Cardiac muscle cell (in vitro differentiated cells and primary cell): ENCODE measurements at regions not wholly inside any gene's neighbourhood (a gene's known extent, or its start where the extent isn't known, plus 50 kb on each side); places are given as distances from the start of the nearest gene placed in this dataset.

Source experiments
- DNase-seq, 2 donors: peaks; one replicate each; pipeline versions ENCODE4 v3.0.0 to v3.0.0-alpha.2; 2010 to 2017; ENCODE audit warnings: low read depth in 1 of 2, low spot score in 1 of 2
- H3K27ac ChIP-seq: fragments of 200-600 bp; sonication (generic); 2 replicates; pipeline ENCODE4 v1.5.1; 2016
- H3K27me3 ChIP-seq: fragments of 200-600 bp; sonication (generic); 2 replicates; pipeline ENCODE4 v1.6.0; 2016; ENCODE audit warnings: control low read depth
- H3K36me3 ChIP-seq: fragments of 200-600 bp; sonication (generic); 2 replicates; pipeline ENCODE4 v1.5.1; 2016; ENCODE audit warnings: control low read depth
- H3K4me1 ChIP-seq: fragments of 200-600 bp; sonication (generic); 2 replicates; pipeline ENCODE4 v1.8.1; 2017; ENCODE audit warnings: low read depth, mild to moderate bottlenecking, mixed run types
- H3K4me3 ChIP-seq: fragments of 200-600 bp; sonication (generic); 2 replicates; pipeline ENCODE4 v1.5.1; 2016; ENCODE audit warnings: mild to moderate bottlenecking
- H3K9me3 ChIP-seq: fragments of 200-600 bp; sonication (generic); 2 replicates; pipeline ENCODE4 v1.5.1; 2017; ENCODE audit warnings: low read depth, mild to moderate bottlenecking, control low read depth
- CTCF ChIP-seq: IDR thresholded peaks from 2 replicates; pipeline ENCODE4 v1.5.1; 2012; ENCODE audit warnings: low read depth, mild to moderate bottlenecking, low read length

DNA sequence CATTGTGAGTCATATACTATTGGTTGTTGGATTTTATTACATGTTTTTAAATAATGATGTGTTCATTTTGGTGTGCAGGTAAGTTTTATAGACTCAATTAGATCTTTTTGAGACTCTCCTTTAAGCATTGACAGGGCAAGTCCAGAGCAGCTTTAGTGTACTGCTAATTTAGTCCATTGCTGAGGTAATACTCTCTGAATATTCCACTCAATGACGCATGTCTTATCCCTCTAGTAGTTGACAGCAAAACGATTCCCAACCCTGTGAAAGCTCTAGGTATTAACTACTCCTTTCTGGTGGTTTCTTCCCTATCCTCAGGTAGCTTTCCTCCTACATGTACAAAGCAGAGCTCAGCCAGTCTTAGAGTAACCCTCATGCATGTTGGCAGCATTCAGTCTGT is 373.5 kb upstream of the MAP3K7 start:
- H3K4me3 ChIP-seq: no peak overlapping the region
- no peaks in the 10 kb centered on the region for H3K36me3 ChIP-seq
- H3K4me1 ChIP-seq: no peaks in the 10 kb centered on the region
- no peaks in the 10 kb centered on the region for H3K9me3 ChIP-seq
- no peak overlapping the region for H3K27ac ChIP-seq
- no peak for TF ChIP-seq CTCF
- DNase-seq: no peak
- no peaks in the 10 kb centered on the region for H3K27me3 ChIP-seq

DNA sequence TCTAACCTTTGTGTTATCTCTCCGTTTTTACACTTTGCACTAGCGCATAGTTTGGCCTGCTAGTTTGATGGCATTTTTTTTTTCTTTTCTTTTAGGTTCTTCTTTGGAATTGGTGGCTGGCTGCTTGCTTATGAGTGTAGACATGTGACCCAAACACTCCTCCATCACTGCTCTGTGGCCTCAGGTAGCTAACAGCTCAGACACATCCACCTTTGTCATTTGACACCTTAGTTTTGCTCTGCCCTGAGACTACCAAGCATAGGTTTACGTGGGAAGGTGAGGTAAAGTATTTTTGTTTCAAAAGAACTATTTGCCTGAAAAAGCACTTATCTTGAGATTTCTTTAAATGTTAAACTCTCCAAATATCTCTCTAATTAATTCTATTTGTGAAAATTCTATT is 368.4 kb upstream of the MAP3K7 start:
- Histone ChIP-seq H3K4me3 (no peak overlapping the region), H3K4me1 (no peaks in the 10 kb centered on the region), H3K27ac (no peak overlapping the region), H3K27me3 (no peaks in the 10 kb centered on the region), H3K36me3 (no peaks in the 10 kb centered on the region), H3K9me3 (no peaks in the 10 kb centered on the region)
- DNase-seq: no peak
- TF ChIP-seq CTCF: no peak

- no peaks in the 10 kb centered on the region for H3K9me3 ChIP-seq
- H3K4me1 ChIP-seq: no peaks in the 10 kb centered on the region
- no peak for DNase-seq
- no peak for TF ChIP-seq CTCF
- no peak overlapping the region for H3K27ac ChIP-seq
- H3K27me3 ChIP-seq: no peaks in the 10 kb centered on the region
- H3K36me3 ChIP-seq: no peaks in the 10 kb centered on the region
- H3K4me3 ChIP-seq: no peak overlapping the region
These were observed 366.7 kb upstream of the MAP3K7 start for GRCh38 chr6:90953405-90954161.

DNA sequence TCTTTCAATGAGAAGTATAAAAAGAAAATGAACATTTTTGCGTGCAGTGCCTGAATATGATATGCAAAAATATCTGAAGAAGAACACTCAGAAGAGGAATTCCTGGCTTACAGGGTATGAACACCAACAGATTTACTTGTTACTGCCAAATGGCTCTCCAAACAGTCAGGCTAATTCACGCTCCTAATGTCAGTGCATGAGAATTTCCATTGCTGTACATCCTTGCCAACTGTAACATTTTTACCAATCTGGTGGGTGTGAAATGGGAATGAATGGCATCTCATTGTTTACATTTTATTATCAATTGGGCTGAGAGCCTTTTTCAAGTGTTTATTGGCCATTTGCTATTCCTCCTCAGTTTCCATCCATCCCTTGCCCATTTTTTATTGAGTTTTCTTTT is 365.3 kb upstream of the MAP3K7 start:
- no peaks in the 10 kb centered on the region for H3K27me3 ChIP-seq
- H3K27ac ChIP-seq: no peak overlapping the region
- DNase-seq: no peak
- H3K36me3 ChIP-seq: no peaks in the 10 kb centered on the region
- no peaks in the 10 kb centered on the region for H3K9me3 ChIP-seq
- H3K4me1 ChIP-seq: no peaks in the 10 kb centered on the region
- no peak overlapping the region for H3K4me3 ChIP-seq
- no peak for TF ChIP-seq CTCF

GRCh38 chr6:90948540-90948939 is 361.7 kb upstream of the MAP3K7 start:
- H3K4me3 ChIP-seq: no peak overlapping the region
- no peak for DNase-seq
- no peak overlapping the region for H3K27ac ChIP-seq
- H3K4me1 ChIP-seq: no peaks in the 10 kb centered on the region
- no peak for TF ChIP-seq CTCF
- no peaks in the 10 kb centered on the region for H3K27me3 ChIP-seq
- no peaks in the 10 kb centered on the region for H3K9me3 ChIP-seq
- H3K36me3 ChIP-seq: no peaks in the 10 kb centered on the region
